GM23248 (cell line): ENCODE measurements at regions not wholly inside any gene's neighbourhood (a gene's known extent, or its start where the extent isn't known, plus 50 kb on each side); places are given as distances from the start of the nearest gene placed in this dataset.

Experiments used
- EZH2 ChIP-seq: fragments of 200-600 bp; sonication (generic); IDR thresholded peaks from 2 replicates; pipeline ENCODE4 v1.6.1; 2018; ENCODE audit warnings: antibody characterized with exemption, mild to moderate bottlenecking; ENCODE audit not compliant: insufficient read depth, poor library complexity, severe bottlenecking
- EZH2phosphoT487 ChIP-seq: fragments of 200-600 bp; sonication (generic); IDR thresholded peaks from 2 replicates; pipeline ENCODE4 v1.6.1; 2018; ENCODE audit warnings: antibody characterized with exemption, moderate library complexity, mild to moderate bottlenecking, low read depth; ENCODE audit not compliant: insufficient read depth

DNA sequence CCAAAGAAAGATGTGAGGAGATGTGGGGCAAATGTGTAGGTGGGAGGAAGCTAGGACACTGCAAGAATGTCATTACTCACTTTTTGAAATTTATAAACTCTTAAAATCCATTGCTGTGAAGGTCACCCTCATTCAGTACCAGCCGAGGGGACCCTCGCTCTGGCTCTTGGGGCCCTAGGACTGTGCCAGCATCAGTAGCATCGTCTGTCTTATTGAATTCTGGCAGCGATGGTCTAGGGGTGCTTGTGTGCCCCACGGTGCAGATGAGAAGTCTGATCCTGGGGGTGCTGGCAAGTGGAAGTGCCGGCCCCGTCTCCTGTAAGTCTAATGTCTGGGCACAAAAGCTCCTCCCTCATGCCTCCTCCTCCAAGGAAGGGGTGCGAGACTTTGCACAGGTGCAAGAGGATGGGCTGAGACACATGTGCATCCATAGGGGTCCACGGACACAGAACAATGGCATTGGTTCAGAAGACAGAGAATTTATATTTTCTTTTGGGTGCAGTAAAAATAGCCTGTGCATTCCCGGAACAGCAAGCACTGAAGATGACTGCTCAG is 266.7 kb upstream of the HDAC4 start:
- TF ChIP-seq EZH2, result no peak
- no peak for TF ChIP-seq EZH2phosphoT487
